ENCODE measurements at regions not wholly inside any gene's neighbourhood (a gene's known extent, or its start where the extent isn't known, plus 50 kb on each side); places are given as distances from the start of the nearest gene placed in this dataset.
"Not testable (repeated sequence)": the region's sequence is repeated elsewhere in the genome, so short reads cannot be mapped to it uniquely, and the experiment has no call there.

DNA sequence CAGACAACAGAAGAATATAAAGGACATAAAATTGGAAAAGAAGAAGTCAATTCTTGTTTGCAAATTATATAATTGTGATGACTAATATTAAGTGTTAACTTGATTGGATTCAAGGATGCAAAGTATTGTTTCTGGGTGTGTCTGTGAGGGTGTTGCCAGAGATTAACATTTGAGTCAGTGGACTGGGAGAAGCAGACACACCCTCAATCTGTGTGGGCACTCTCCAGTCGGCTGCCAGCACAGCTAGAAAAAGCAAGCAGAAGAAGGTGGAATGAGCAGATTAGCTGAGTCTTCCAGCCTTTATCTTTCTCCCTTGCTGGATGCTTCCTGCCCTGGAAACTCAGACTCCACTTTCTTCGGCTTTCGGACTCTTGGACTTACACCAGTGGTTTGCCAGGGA is 51.7 kb downstream of the UBE2NL start:
- no peak for DNase-seq

DNA sequence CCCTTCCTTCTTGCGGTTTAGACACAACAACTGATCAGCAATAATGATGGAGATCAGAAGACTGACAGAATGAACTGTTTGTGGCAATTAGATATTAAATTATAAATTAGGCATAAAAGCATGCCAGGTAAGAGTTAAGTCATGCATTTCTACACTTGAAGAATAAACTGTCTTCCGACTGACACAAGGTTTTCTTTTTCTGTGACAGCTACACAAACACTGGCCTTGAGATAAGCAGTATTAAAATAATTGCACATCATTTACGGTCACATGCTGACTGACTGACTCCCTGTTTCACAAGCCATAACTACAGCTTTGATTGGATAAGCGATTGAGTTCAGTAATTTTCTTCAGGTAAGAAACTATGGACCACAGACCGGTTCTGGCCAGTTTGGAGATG is 56.2 kb downstream of the UBE2NL start:
- no peak for DNase-seq

DNA sequence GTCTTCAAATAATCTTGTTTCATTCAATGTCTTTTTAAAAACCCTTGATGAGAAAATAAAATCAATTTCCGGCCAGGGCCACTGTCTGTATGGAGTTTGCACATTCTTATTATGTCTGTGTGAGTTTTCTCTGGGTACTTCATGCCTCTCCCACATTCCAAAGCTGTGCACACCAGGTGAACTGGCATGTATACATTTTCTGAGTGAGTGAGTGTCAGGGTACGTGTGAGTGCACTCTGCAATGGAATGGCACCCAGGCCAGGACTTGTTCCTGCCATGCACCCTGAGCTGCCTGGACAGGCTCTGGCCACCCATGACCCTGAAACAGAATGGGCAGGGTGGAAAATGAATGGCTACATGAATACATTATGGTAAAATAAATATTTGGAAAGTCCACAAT is 61.3 kb downstream of the UBE2NL start:
- no peak for DNase-seq

DNA sequence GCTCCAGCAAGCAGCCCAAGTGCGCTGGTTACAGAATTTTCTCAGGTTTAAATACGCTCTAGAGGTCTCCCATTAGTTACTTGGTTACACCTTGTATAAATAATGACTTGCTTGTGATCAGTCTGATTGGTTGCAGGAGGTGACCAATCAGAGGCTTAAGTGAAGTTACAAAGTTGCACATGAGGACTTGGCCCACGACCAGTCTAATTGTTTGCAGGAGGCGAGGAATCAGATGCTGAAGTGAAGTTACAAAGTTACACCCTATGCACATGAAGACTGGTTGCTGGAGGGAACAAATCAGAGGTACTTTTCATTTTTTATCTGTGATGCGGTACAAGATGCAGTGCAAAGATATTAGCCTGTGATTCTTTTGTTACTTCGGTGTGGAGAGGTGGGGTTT is 80.7 kb downstream of the UBE2NL start:
- no peak for DNase-seq

DNA sequence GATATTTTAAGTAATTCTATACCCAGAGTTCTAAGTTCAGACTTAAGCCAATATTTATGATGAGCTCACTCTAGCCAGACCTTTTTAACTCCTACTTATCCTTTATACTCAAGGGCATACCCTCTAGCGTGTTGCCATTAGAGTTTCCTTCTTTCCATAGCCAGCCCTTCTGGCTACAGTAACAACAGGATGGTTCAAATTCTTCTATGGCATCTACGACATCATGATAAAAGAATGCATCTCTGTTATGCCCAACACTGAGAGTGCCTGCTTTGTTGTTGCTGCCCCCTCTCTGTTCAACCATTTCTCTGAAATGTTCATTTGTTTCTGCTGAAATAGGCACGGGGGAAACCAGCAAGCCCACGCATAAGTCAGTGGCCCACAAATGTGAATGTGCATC is 104.5 kb downstream of the UBE2NL start:
- DNase-seq, result no peak

DNA sequence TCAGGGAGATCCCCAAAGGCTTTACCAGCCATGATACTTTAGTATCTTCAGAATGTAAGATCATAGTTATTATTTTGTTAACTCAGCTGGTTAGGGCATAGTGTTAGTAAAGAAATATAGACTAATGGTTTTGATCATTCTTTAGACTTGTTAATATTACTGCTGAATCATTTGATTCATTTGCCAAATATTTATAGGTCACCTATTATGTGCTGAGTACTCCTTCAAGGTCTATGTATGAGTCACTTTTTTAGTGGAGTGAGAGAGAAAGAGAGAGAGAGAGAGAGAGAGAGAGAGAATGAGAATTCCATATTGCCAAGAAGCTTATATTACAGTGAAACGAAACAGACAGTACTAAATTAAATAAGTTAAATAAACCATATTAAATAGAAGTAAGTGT is 110.3 kb downstream of the UBE2NL start:
- DNase-seq, result no peak

DNA sequence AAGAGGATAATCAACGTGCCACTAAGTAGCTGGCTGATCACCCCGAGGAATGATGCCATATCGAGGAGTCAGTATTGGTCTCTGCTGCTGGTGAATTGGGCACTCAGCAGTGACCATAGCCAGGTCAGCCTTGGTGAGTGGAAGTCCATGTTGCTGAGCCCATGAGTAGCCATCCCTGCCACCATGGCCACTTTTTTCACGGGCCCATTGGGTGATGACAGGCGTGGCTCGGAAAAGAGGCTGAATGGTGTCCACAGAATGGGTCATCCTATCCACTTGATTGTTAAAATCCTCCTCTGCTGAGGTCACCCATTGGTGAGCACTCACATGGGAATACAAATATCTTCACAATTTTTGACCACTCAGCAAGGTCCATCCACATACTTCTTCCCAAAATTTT is 114.4 kb downstream of the UBE2NL start:
- no peak for DNase-seq

DNA sequence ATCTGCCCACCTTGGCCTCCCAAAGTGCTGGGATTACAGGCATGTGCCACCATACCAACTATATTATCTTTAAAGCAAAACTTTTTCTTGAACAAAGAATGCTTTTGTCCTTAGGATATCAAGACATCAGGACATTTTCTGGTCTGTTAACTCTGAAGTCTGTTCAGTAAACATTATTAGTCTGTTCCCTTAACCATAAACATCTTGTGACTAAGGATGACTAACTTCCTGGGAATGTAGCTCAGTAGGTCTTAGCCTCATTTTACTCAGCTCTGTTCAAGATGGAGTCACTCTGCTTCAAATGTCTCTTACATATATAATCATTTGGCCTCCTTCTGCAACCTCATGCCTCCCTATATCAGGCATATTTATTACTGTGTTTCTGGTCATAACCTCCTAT is 122.9 kb downstream of the UBE2NL start:
- no peak for DNase-seq

DNA sequence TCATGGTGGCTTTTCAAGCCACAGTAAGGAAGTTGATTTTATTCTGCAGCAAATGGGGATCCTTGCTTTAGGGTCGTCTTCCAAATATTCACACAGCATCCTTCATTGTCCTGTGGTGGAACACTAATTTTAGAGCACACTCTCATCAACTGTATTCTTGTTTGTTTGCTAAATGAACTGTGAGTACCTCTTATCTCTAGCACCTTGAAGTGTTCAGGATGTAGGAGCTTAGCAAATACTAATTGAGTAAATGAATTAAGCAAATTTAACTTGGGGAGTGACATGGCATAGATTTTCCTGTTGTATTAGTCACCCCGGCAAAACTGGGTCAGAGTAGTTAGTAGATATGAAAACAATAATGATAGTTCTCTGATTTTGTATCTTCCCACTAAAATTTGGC is 156.9 kb downstream of the UBE2NL start:
- no peak for DNase-seq

DNA sequence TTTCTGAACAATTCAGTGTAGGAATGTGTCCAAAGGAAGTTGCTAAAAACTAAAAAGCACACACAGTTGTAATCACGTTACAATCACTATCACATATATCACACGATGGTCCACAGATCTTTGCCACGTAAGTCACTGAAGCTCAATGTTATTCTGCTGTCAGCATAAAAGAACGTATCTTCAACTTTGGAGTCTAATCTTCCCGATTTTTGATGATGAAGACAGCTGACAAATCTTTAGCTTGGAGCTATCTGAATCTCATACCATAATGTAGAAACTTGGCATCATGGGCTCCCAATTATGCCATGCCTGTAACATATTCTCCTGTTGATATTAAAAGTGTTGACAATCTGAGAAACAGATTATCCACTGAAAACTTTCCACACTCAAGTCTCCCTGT is 158.4 kb downstream of the UBE2NL start:
- no peak for DNase-seq

DNA sequence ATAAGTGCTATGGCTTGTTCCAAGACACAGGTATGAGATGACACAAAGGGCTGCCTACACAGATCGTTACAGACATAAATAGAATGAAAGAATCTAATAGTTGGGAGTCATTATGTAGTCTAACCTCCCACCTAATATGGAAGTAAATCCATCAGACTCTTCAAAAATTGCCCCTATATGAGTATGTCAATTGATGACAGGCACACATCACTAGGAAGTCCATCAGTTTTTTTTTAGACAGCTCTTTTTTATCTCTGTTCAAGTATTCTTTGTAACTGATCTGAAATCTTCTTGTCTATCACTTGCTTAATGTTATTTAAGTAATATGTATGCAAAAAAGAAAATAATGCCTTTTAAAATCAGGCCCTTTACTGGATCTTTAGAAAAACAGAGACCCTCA is 191.6 kb downstream of the UBE2NL start:
- no peak for DNase-seq

DNA sequence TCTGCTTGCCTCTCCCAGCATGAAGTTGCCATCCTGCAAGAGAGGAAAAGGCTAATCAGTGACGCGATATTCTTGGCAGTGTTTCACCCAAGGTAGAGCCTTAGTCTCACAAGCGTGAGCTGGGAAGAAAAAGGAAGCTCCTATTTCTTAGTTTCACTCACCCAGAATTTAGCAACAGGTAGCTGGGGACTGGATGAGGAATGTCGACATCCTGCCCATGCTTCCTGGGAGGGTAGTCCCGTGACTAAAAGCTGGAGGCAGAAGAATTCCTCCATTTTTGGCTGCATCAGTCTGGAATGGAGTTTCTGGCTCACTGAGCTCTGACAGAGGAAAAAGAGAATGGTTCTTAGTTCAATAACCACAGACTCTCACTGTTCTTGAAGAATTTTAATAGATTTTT is 198.4 kb downstream of the UBE2NL start:
- DNase-seq, result not testable (repeated sequence)

DNA sequence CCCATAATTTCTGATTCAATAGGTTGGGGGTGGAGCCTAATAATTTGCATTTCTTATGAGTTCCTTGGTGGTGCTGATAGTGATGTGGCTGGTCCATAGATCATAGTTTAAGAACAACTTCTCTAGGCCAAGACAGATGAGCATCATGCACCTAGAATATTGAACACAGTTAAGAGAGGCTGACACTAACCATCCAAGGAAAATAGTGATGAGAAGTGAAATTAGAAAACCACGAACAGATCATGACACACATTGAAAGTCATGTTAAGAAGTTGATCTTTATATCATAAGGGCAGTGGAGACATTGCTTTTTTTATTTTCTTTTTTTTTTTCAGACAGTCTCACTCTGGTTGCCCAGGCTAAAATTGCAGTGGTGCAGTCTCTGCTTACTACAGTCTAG is 205.8 kb downstream of the UBE2NL start:
- DNase-seq, result not testable (repeated sequence)

DNA sequence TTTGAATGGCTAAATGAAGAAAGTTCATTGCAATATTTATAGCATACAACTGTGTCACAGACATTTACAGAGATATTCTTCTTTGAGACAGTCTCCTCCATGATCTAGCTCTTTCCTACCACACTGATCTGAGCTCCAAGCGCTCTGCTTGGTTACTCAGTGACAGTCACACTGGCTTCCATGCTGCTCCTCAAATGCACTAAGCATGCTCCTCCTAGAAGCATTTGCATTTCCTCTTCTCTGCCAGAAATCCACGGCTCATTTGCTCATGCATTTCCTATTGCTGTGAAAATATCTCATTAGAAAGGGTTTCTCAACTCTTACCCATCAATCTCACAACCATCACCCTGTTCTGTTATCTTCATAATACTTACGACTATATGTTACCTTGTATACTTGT is 208.2 kb downstream of the UBE2NL start:
- not testable (repeated sequence) for DNase-seq

DNA sequence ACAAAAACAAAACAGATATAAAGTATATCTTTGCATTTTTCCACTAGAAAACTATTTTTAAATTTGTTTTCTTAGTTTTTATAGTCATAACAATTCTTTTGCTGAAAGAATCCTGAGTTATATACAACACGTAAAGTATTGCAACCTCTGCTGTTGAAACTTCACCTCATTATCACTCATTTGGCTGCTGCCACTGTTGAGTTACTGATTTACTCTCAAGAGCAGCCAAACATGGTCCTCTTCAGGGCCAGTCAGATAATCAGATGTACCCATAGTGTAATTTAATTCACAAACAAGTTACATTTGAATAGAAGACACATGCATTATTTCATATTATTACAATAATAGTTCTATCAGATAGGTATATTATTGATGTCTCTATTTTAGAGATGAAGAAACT is 235.6 kb downstream of the UBE2NL start:
- not testable (repeated sequence) for DNase-seq

DNA sequence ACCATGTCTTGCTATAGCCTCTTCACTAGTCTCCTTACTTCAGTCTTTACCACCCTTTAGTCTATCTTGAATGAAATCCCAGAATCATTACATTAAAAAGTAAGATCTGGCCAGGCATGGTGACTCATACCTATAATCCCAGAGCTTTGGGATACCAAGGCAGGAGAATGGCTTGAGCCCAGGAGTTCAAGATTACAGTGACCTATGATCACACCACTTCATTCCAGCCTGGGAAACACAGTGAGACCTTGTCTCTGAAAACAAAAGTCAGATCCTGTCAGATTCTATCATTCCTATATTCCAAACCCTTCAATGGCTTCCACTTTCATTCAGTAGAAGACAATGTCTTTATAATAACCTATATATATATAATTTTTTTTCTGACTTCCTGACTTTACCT is 237.7 kb downstream of the UBE2NL start:
- DNase-seq, result not testable (repeated sequence)

DNA sequence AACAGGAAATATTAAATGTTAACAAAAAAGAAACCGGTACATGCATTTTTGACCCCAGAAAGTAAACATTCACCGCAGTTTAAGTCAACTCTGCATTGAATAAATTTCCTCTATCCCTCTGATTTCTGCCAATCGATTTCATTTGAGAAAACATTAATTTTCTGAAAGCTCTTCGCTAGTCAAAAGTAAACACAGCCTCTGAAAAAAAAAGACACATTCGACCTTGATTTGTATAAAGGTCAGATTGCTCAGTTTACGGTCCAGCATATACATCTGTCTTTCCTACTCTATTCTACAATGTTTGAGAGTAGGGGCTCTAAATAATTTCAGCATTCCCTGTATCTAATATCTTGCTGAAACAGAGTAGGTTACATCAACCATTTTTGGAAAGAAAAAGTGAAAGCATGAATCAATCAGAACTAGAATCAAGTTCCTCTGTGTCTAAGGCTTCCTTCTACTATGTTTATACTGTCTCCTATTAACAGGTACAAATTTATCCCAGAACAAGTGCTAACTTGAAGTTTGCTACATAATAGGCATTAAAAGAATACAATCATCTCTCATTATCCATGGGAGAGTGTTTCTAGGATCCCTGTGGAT is 243.8 kb downstream of the UBE2NL start:
- not testable (repeated sequence) for DNase-seq

DNA sequence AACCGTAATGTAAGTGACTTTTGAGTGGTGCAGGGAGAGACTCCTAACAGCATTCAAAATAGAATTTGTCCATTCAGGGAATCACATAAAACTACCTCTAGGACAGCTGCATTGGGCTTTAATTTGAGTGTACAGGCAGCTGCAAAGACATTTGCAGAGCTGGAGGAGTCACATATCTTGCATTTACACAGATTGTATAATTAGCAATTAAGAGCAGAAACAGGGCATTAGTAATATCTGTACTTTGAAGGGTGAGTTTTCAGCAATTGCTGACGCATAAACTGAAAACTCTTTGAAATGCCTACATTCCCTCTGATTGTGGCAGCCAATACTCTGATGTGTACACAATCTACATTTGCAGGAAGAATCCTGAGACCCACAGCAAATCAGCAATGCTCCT is 245.6 kb downstream of the UBE2NL start:
- DNase-seq, result not testable (repeated sequence)

DNA sequence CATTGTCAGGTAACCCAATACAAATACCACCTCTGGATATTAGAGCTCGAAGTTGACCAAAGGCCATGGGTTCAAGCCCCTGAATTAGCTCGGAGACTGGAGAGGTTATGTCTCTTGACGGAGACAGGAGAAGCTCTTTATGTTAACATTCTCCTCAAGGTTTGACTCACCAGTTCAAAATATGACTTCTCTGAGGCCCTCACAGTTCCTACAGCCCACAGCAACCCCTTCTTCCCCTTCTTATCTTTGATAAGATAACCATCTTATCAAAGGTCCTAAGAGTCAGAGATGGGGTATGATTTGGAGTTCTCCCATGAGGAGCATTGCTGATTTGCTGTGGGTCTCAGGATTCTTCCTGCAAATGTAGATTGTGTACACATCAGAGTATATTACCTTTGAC is 246.6 kb downstream of the UBE2NL start:
- DNase-seq, result not testable (repeated sequence)

DNA sequence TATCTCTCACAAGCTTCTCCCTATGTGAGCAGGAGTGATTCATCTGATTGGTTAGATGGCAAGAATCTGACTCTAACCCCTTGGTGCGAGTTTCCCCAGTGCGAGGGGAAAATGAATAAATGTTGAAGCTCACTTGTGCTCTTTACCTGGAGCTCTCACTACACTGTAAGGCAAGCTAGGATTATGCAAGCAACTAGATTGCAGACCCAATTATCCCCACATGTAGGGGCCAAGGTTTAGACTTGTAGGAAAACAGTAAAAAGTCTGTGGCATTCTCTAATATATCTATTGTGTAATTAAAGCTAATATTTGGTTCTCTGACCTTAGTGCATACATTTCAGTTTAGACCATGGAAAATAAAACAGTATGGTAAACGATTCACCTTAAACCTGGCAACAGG is 247.2 kb downstream of the UBE2NL start:
- DNase-seq, result not testable (repeated sequence)

DNA sequence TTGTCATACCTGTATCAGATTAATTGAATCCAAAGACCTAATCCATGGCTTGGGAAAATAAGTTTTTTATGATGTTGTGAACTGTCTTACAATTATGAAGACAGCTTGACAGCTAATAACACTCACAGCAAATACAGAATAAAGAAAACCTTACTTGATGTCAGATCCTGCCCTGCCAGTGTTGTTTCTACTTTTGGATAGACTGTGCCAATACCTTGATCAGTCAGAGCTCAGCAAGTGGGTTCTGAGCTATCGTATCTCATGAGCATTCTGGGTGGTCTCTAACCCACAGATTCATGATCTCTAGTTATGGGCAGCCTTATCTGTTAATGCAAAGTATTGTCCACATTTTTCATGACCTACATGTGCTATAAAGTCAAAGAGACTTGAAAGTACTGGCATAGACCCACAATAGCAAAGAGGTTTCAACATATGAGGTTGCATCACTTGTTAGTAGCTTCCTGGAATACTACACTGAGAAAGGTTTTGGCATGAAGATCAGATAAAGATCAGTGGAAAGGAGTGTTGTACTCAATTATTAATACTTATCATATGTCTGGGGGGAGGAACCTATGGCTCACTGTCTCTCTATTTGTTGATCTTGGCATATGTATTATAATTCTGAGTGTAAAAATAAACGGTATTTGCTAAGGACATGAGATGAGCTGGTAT is 250.7 kb downstream of the UBE2NL start:
- DNase-seq, result not testable (repeated sequence)

DNA sequence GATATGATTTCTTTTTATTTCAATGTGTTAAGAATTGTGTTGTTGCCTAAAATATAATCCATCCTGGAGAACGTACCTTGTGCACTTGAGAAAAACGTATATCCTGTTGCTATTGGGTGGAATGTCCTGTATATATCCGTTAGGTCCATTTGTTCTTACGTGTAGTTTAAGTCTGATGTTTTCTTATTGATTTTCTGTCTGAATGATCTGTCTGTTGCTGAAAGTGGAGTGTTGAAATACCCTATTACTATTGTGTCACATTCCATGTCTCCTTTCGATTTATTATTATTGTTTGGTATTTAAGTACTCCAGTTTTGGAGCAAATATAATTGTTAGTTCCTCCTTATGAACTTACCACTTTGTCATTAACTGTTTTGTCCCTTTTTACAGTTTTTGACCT is 270.6 kb downstream of the UBE2NL start:
- DNase-seq, result not testable (repeated sequence)

DNA sequence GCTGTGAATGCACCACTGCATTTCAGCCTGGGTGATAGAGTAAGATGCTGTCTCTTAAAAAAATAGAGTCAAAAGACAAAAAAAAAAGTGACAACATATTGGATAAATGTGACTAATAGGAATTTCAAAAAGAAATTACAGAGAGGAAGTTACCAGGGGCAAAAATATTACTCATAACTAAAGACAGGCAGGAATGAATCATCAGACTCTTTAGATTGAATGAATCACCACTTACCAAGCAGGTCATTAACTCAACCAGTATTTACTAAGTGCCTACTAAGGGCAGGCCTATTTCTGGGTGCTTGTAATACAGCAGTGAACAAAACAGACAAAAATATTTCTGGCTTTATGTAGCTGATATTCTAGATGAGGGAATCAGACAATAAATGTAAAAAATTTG is 301.3 kb downstream of the UBE2NL start:
- DNase-seq, result not testable (repeated sequence)

DNA sequence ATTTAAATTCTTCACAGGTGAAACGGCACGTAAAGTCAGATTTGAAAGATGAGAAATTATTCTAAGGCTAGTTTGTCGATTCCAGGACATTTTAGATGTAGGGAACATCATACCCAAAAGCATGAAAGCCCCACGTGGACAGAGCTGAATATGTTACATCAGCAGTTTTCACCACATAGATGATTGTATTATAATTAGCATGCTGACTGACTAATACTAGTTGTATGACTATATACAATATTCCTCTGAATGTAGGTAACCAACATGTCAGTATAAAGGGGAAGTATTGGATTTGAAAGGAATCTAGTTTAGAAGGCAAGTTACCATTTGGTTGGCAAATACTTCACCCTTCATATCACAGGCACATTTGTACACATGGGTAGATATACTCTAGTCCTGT is 304.6 kb downstream of the UBE2NL start:
- DNase-seq, result not testable (repeated sequence)

DNA sequence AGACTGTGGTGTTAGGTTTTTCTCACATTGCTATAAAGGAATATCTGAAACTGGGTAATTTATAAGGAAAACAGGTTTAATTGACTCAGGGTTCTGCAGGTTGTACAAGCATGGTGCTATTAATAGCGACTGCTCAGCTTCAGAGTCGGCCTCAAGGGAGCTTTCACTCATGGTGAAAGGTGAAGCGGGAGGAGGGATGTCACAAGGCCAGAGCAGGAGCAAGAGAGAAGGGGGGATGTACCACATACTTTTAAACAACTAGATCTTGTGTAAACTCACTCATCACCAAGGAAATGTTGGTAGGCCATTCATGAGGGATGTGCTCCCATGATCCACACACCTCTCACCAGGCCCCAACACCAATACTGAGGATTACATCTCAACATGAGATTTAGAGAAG is 313.2 kb downstream of the UBE2NL start:
- not testable (repeated sequence) for DNase-seq

All from NCI-H2171 treated with DMSO at 0.1 percent for 48 hours (cell line).